ENCODE measurements at regions not wholly inside any gene's neighbourhood (a gene's known extent, or its start where the extent isn't known, plus 50 kb on each side); places are given as distances from the start of the nearest gene placed in this dataset.
A peak's percentile ranks its signal among the peaks of the same experiment; 100 is the strongest.
"Not testable (repeated sequence)": the region's sequence is repeated elsewhere in the genome, so short reads cannot be mapped to it uniquely, and the experiment has no call there.

GRCh38 chr2:129828792-129829191 lies 150.7 kb upstream of the RAB6C start:
- DNase-seq, result no peak

GRCh38 chr2:129829588-129829987 lies 149.9 kb upstream of the RAB6C start:
- DNase-seq, result no peak

- DNase-seq, result no peak
Observed at GRCh38 chr2:129831018-129831417, 148.4 kb upstream of the RAB6C start.

- DNase-seq, result not testable (repeated sequence)
Observed at GRCh38 chr2:129833465-129833864, 146.0 kb upstream of the RAB6C start.

GRCh38 chr2:129847043-129847442 lies 132.4 kb upstream of the RAB6C start:
- DNase-seq, result no peak

GRCh38 chr2:129849559-129850160 lies 129.8 kb upstream of the RAB6C start:
- DNase-seq, result no peak

- DNase-seq, result no peak
Observed at GRCh38 chr2:129857200-129857599, 122.3 kb upstream of the RAB6C start.

GRCh38 chr2:129859175-129859574 lies 120.3 kb upstream of the RAB6C start:
- no peak for DNase-seq

- no peak for DNase-seq
Observed at GRCh38 chr2:129860088-129860487, 119.4 kb upstream of the RAB6C start.

GRCh38 chr2:129861666-129862288 lies 117.7 kb upstream of the RAB6C start:
- DNase-seq, result no peak

GRCh38 chr2:129862668-129863067 lies 116.8 kb upstream of the RAB6C start:
- DNase-seq, result no peak

- no peak for DNase-seq
Observed at GRCh38 chr2:129863350-129863749, 116.1 kb upstream of the RAB6C start.

- no peak for DNase-seq
Observed at GRCh38 chr2:129864719-129865118, 114.7 kb upstream of the RAB6C start.

- DNase-seq, result no peak
Observed at GRCh38 chr2:129865976-129866375, 113.5 kb upstream of the RAB6C start.

- no peak for DNase-seq
Observed at GRCh38 chr2:129866391-129866790, 113.1 kb upstream of the RAB6C start.

- DNase-seq, result no peak
Observed at GRCh38 chr2:129868151-129868550, 111.3 kb upstream of the RAB6C start.

- no peak for DNase-seq
Observed at GRCh38 chr2:129870685-129871241, 108.7 kb upstream of the RAB6C start.

GRCh38 chr2:129872446-129872845 lies 107.0 kb upstream of the RAB6C start:
- DNase-seq, result no peak

GRCh38 chr2:129876541-129876940 lies 102.9 kb upstream of the RAB6C start:
- DNase-seq, result no peak

GRCh38 chr2:129877289-129877741 lies 102.2 kb upstream of the RAB6C start:
- peak; percentile 89 for DNase-seq

- no peak for DNase-seq
Observed at GRCh38 chr2:129877795-129878775, 101.4 kb upstream of the RAB6C start.

- no peak for DNase-seq
Observed at GRCh38 chr2:129879614-129880180, 99.8 kb upstream of the RAB6C start.

- no peak for DNase-seq
Observed at GRCh38 chr2:129880309-129880708, 99.2 kb upstream of the RAB6C start.
